Loucy (cell line): ENCODE measurements at regions not wholly inside any gene's neighbourhood (a gene's known extent, or its start where the extent isn't known, plus 50 kb on each side); places are given as distances from the start of the nearest gene placed in this dataset.

Experiments
- EZH2phosphoT487 ChIP-seq: fragments of 200-600 bp; IDR thresholded peaks from 2 replicates; pipeline ENCODE4 v1.6.1; 2018; ENCODE audit warnings: antibody characterized with exemption, mild to moderate bottlenecking, moderate library complexity, borderline replicate concordance
- TF ChIP-seq, protein P1 (sequence below): fragments of 200-600 bp; sonication (generic); conservative IDR thresholded peaks from 2 replicates; pipeline ENCODE4 v1.5.1; 2014; ENCODE audit warnings: mild to moderate bottlenecking, antibody characterized with exemption, low read length

GRCh38 chr9:12604164-12604821, 88.9 kb upstream of the TYRP1 start:
- TF ChIP-seq, protein P1, sequence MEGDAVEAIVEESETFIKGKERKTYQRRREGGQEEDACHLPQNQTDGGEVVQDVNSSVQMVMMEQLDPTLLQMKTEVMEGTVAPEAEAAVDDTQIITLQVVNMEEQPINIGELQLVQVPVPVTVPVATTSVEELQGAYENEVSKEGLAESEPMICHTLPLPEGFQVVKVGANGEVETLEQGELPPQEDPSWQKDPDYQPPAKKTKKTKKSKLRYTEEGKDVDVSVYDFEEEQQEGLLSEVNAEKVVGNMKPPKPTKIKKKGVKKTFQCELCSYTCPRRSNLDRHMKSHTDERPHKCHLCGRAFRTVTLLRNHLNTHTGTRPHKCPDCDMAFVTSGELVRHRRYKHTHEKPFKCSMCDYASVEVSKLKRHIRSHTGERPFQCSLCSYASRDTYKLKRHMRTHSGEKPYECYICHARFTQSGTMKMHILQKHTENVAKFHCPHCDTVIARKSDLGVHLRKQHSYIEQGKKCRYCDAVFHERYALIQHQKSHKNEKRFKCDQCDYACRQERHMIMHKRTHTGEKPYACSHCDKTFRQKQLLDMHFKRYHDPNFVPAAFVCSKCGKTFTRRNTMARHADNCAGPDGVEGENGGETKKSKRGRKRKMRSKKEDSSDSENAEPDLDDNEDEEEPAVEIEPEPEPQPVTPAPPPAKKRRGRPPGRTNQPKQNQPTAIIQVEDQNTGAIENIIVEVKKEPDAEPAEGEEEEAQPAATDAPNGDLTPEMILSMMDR = no peak
- no peak for TF ChIP-seq EZH2phosphoT487
